ENCODE measurements at regions not wholly inside any gene's neighbourhood (a gene's known extent, or its start where the extent isn't known, plus 50 kb on each side); places are given as distances from the start of the nearest gene placed in this dataset.

- Histone ChIP-seq H3K23me2 (ENCODE audit: low read depth, low read length) (no peaks in the 10 kb centered on the region), H2AK5ac (ENCODE audit: low read depth, low read length) (no peak overlapping the region), H3K79me2 (ENCODE audit: control insufficient read depth in 1 of 2, insufficient read depth in 2 of 2, low read length in 2 of 2) (no peaks in the 10 kb centered on the region), H3K79me1 (ENCODE audit: low read depth, low read length) (no peaks in the 10 kb centered on the region), H2BK12ac (ENCODE audit: low read depth, low read length) (no peak overlapping the region), H2BK120ac (replicated peaks; ENCODE audit: low read depth, low read length) (no peak overlapping the region), H3K4me3 (ENCODE audit: extremely low read depth in 1 of 4, insufficient read depth in 2 of 4, low read depth in 3 of 4, low read length in 4 of 4) (no peak overlapping the region), H2AFZ (ENCODE audit: low read length) (no peak overlapping the region), H4K5ac (ENCODE audit: insufficient read length, low read depth, low read length) (no peak overlapping the region), H3K36me3 (ENCODE audit: control insufficient read depth in 2 of 4, insufficient read depth in 4 of 4, low read length in 3 of 4) (no peaks in the 10 kb centered on the region), H2BK5ac (ENCODE audit: low read depth, low read length) (no peak overlapping the region), H3K23ac (ENCODE audit: insufficient read length) (no peak overlapping the region), H4K20me1 (replicated peaks in 1 of 2; ENCODE audit: control insufficient read depth in 1 of 2, insufficient read depth in 2 of 2, low read length in 2 of 2) (no peaks in the 10 kb centered on the region), H3K14ac (ENCODE audit: insufficient read length) (no peak overlapping the region), H3K27me3 (replicated peaks in 1 of 4; ENCODE audit: control insufficient read depth in 3 of 4, extremely low read depth in 1 of 4, insufficient read depth in 3 of 4, low read length in 3 of 4) (no peaks in the 10 kb centered on the region), H3K4me2 (ENCODE audit: insufficient read depth in 1 of 2, low read depth in 2 of 2, low read length in 2 of 2) (no peak overlapping the region), H2BK20ac (ENCODE audit: low read length) (no peak overlapping the region), H3K27ac (ENCODE audit: low read depth, low read length) (no peak overlapping the region), H3K18ac (ENCODE audit: extremely low read depth, low read length) (no peak overlapping the region), H3K56ac (replicated peaks; ENCODE audit: insufficient read length, low read depth, low read length) (no peak overlapping the region), H2BK15ac (ENCODE audit: low read length) (no peak overlapping the region), H3K9ac (replicated peaks in 1 of 4; ENCODE audit: extremely low read depth in 1 of 4, low read depth in 3 of 4, low read length in 3 of 4) (no peak overlapping the region), H4K91ac (replicated peaks; ENCODE audit: insufficient read length, low read length) (no peak overlapping the region), H3K4me1 (replicated peaks in 1 of 4; ENCODE audit: control insufficient read depth in 3 of 4, insufficient read depth in 4 of 4, low read length in 3 of 4) (no peaks in the 10 kb centered on the region), H4K8ac (ENCODE audit: extremely low read depth, insufficient read depth, low read length) (no peak overlapping the region), H3K9me3 (ENCODE audit: insufficient read depth in 2 of 2, low read depth in 1 of 2, low read length in 1 of 2) (no peaks in the 10 kb centered on the region), H3K4ac (replicated peaks; ENCODE audit: insufficient read length, low read depth, low read length) (no peak overlapping the region)
- ChIA-PET CTCF (ENCODE audit: partially characterized antibody) (interaction anchor here (0.6 to 2.2 kb wide), 5 partner anchors 30 to 397 kb away, joined by 3 to 7 read pairs (median 3); no protein-coding TSS in a partner anchor), POLR2A (ENCODE audit: partially characterized antibody) (no interaction called here)
- DNase-seq (ENCODE audit: low read depth in 1 of 2, low spot score in 2 of 2) (no peak), FAIRE-seq (no peak)
- WGBS, 2 experiments (ENCODE audit: extremely low coverage in 1 of 2, insufficient coverage in 1 of 2, insufficient read length in 1 of 2, insufficient replicate concordance in 2 of 2, low coverage in 1 of 2, low lambda C conversion rate in 2 of 2, missing lambda C conversion rate in 1 of 2): 72% methylated on average over 4 of the region's 4 CpGs; no CpG with 5 or more reads in 1 of the 2 experiments
- no peak for TF ChIP-seq TAF1 (IDR thresholded peaks at IDR 0.05; ENCODE audit: low read depth, low read length)
- no peak for TF ChIP-seq RXRA (IDR thresholded peaks at IDR 0.05; ENCODE audit: insufficient read depth, low read depth, low read length)
- TF ChIP-seq KDM1A (IDR thresholded peaks at IDR 0.05; ENCODE audit: borderline replicate concordance, low read length): no peak
- TF ChIP-seq, protein P1, sequence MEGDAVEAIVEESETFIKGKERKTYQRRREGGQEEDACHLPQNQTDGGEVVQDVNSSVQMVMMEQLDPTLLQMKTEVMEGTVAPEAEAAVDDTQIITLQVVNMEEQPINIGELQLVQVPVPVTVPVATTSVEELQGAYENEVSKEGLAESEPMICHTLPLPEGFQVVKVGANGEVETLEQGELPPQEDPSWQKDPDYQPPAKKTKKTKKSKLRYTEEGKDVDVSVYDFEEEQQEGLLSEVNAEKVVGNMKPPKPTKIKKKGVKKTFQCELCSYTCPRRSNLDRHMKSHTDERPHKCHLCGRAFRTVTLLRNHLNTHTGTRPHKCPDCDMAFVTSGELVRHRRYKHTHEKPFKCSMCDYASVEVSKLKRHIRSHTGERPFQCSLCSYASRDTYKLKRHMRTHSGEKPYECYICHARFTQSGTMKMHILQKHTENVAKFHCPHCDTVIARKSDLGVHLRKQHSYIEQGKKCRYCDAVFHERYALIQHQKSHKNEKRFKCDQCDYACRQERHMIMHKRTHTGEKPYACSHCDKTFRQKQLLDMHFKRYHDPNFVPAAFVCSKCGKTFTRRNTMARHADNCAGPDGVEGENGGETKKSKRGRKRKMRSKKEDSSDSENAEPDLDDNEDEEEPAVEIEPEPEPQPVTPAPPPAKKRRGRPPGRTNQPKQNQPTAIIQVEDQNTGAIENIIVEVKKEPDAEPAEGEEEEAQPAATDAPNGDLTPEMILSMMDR (IDR thresholded peaks at IDR 0.05; ENCODE audit: control extremely low read depth in 1 of 3, insufficient read depth in 1 of 3, low read depth in 1 of 3, low read length in 3 of 3): no peak
- no peak for TF ChIP-seq SIN3A (conservative IDR thresholded peaks at IDR 0.05 in 1 of 2, IDR thresholded peaks at IDR 0.05 in 1 of 2; ENCODE audit: low read depth in 1 of 2, low read length in 2 of 2)
- TF ChIP-seq GABPA (IDR thresholded peaks at IDR 0.05; ENCODE audit: borderline replicate concordance, insufficient read depth, low read length): no peak
- TF ChIP-seq POU5F1 (IDR thresholded peaks at IDR 0.05; ENCODE audit: low read depth, low read length): no peak
- no peak for TF ChIP-seq BRCA1 (IDR thresholded peaks at IDR 0.05; ENCODE audit: low read depth, low read length)
- TF ChIP-seq CEBPB (IDR thresholded peaks at IDR 0.05; ENCODE audit: low read depth, low read length): no peak
- TF ChIP-seq BCL11A (IDR thresholded peaks at IDR 0.05; ENCODE audit: low read depth in 2 of 2, low read length in 2 of 2): no peak
- TF ChIP-seq ASH2L (IDR thresholded peaks at IDR 0.05; ENCODE audit: low read length): no peak
Observed at GRCh38 chr3:124107104-124107890, 115.4 kb upstream of the ROPN1 start.
